Aorta (tissue), 5 donors: ENCODE measurements at regions not wholly inside any gene's neighbourhood (a gene's known extent, or its start where the extent isn't known, plus 50 kb on each side); places are given as distances from the start of the nearest gene placed in this dataset.
"Not testable (repeated sequence)": the region's sequence is repeated elsewhere in the genome, so short reads cannot be mapped to it uniquely, and the experiment has no call there.

ENCODE experiments used
- ATAC-seq: fragments of 200-7000 bp; cut with Tn5 transposase; one replicate; pipeline ENCODE4 v1.9.1; 2022; ENCODE audit warnings: moderate library complexity; ENCODE audit not compliant: low FRiP score
- DNase-seq, 2 donors: peaks; one replicate each; pipeline ENCODE4 v3.0.0-alpha.2; 2020
- H3K27ac ChIP-seq, 2 donors: one replicate each; pipeline ENCODE4 v1.5.1; 2013; ENCODE audit warnings: low read length in 2 of 2, mild to moderate bottlenecking in 2 of 2, moderate library complexity in 2 of 2, control low read depth in 1 of 2, inconsistent platforms in 1 of 2, low read depth in 1 of 2
- H3K27me3 ChIP-seq, 2 donors: one replicate each; pipeline ENCODE4 v1.6.1; 2013; ENCODE audit warnings: control low read depth in 1 of 2, low read length in 1 of 2, mild to moderate bottlenecking in 1 of 2, moderate library complexity in 1 of 2; ENCODE audit not compliant: insufficient read depth in 2 of 2, control insufficient read depth in 1 of 2
- H3K36me3 ChIP-seq, 2 donors: one replicate each; pipeline ENCODE4 v1.6.1; 2013; ENCODE audit warnings: control low read depth in 1 of 2, low read length in 1 of 2, mild to moderate bottlenecking in 1 of 2; ENCODE audit not compliant: insufficient read depth in 2 of 2, control insufficient read depth in 1 of 2
- H3K4me1 ChIP-seq, 2 donors: one replicate each; pipeline ENCODE4 v1.6.1; 2013; ENCODE audit warnings: low read length in 2 of 2, control low read depth in 1 of 2, mild to moderate bottlenecking in 1 of 2, moderate library complexity in 1 of 2; ENCODE audit not compliant: insufficient read depth in 2 of 2, control insufficient read depth in 1 of 2
- H3K4me3 ChIP-seq, 2 donors: one replicate each; pipeline ENCODE4 v1.5.1; 2013; ENCODE audit warnings: low read length in 2 of 2, control low read depth in 1 of 2, mild to moderate bottlenecking in 1 of 2
- H3K9me3 ChIP-seq: one replicate; pipeline ENCODE4 v1.6.1; 2013; ENCODE audit warnings: mild to moderate bottlenecking, low read length; ENCODE audit not compliant: control insufficient read depth
- WGBS, 2 donors: extraction: QIAGEN DNeasy Blood & Tissue Kit; methylation state at CpG; one replicate each; pipeline ENCODE4 v1.1.7; 2013; 5-methylcytosine and 5-hydroxymethylcytosine counted together
- intact Hi-C, 2 donors: fragments of 100-400 bp; cut with DNase I; formaldehyde crosslinking; loops; one replicate each; pipeline versions ENCODE4 v1.14.2 to v1.15.0; 2022
- donor health status: healthy with polysubstance abuse.
- donor health status: Bipolar disorder and iron deficiency.
- donor health status: DM: no; HTN: no; CAD: no.
- donor health status: DM: no; HTN: no; CAD: no.
- donor health status: DM: yes; HTN: yes; CAD: no.

DNA sequence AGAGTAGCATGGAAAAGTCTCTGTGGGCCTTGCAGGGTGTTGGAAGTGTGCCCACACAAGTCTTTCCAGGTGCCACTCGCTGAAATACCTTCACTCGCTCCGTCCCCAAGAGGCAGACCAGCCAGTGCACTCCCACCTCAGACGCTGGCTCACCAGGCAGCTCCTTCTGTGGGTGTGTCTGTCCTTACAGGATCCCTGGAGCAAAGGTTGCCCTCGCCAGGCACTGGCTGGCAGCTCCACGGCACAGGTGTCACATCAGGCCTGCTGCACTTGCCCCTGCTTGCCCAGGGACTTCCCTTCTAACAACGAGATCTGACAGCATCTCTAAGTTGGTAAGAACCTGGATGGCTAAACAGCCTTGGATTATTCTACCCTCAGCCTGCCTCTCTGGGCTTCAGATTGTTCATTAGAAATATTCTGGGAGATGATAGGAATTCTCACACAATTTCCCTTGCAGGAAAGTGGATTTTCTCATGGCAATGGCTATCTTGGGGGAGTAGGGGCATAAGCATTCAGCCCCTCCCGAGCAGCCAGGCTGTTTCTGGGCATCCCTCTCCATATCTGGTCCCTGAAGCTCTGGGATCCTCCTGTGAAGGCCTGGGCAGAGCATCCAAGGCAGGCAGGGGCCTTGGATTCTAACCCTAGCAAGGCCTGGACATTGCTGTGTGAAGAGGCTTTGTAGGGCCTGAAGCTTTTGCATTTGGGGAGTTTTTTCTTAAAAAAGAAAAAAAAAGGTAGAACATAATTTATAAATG, 262.1 kb downstream of the MYCN start:
- no peak overlapping the region for H3K27ac ChIP-seq
- intact Hi-C loops = no loop called here
- no peaks in the 10 kb centered on the region for H3K27me3 ChIP-seq
- H3K36me3 ChIP-seq = no peaks in the 10 kb centered on the region
- H3K9me3 ChIP-seq = no peaks in the 10 kb centered on the region
- 79 to 83% methylated on average over 8 of the region's 8 CpGs for whole genome bisulfite sequencing, 2 donors
- DNase-seq (no peak), ATAC-seq (no peak)
- no peak overlapping the region for H3K4me3 ChIP-seq
- H3K4me1 ChIP-seq = no peaks in the 10 kb centered on the region

- Histone ChIP-seq H3K4me1 (no peaks in the 10 kb centered on the region), H3K9me3 (no peaks in the 10 kb centered on the region), H3K27me3 (no peaks in the 10 kb centered on the region), H3K4me3 (no peak overlapping the region), H3K27ac (no peak overlapping the region), H3K36me3 (no peaks in the 10 kb centered on the region)
- 52 to 56% methylated on average over 7 of the region's 7 CpGs for WGBS, 2 donors
- DNase-seq (no peak), ATAC-seq (no peak)
- intact Hi-C loops = no loop called here
Observed at GRCh38 chr2:16201848-16202247, 261.5 kb downstream of the MYCN start.

DNA sequence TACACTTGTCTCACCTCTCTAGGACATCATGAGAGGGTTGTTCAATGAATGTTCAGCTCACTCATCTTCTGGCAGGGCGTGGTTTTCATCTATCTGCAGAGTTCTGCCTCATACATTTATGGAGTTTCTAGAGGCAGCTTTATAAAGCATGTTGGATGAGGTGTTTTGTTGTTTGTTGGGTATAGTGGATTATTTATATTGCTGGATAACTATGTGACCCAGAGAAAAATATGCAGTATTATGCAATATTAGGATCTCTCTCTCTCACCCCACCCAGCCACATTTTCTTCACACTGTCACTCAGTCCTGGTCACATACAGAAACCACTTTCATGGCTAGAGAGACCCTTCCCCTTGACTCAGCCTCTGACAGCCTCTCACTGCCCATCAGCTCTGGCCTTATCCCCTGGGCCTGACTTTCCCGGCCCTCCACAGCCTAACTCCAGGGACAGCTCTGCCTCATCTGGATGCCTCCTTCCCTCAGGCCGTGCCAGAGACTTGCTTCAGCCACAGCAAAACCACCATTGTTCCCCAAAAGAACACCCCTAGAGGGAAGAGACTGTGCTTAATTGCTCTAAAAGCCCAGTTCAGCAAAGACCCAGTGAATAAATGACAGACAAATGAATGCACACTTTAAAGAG, 260.3 kb downstream of the MYCN start:
- Histone ChIP-seq H3K4me3 (no peak overlapping the region), H3K4me1 (no peaks in the 10 kb centered on the region), H3K27ac (no peak overlapping the region), H3K27me3 (no peaks in the 10 kb centered on the region), H3K9me3 (no peaks in the 10 kb centered on the region), H3K36me3 (no peaks in the 10 kb centered on the region)
- DNase-seq (no peak), ATAC-seq (no peak)
- intact Hi-C loops = no loop called here
- WGBS, 2 donors = 55 to 68% methylated on average over 3 of the region's 3 CpGs

DNA sequence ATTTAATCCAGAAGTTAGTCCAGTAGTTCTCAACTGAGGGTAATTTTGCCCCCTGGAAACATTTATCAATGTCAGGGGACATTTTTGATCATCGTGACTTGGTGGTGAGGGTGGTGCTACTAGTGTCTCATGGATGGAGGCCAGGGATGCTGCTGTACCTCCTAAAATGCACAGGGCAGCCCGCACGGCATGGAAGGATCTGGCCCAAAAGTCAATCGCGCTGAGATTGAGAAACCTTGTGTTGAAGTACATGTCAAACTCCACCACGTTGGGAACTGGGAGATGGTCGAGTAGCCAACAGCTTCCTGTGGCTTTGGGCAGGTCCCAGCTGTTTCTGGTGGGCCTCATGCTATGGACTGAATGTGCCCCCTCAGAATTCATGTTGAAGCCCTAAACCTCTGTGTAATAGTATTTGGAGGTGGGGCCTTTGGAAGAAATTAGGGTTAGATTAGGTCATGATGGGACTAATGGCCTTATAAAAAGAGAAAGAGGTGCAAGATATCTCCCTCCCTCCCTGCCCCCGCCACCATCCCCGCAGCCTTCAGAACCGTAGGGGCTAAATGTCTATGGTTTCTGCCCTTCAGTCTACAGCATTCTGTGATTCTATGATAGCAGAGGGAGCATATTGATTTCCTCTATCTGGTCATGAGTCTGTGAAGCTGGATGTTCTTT, 259.7 kb downstream of the MYCN start:
- Histone ChIP-seq H3K27ac (no peak overlapping the region), H3K4me1 (no peaks in the 10 kb centered on the region), H3K4me3 (no peak overlapping the region), H3K27me3 (no peaks in the 10 kb centered on the region), H3K36me3 (no peaks in the 10 kb centered on the region), H3K9me3 (no peaks in the 10 kb centered on the region)
- DNase-seq (no peak), ATAC-seq (no peak)
- intact Hi-C loops = no loop called here
- WGBS, 2 donors = 78% methylated on average over 10 of the region's 10 CpGs

GRCh38 chr2:16199241-16199640, 258.9 kb downstream of the MYCN start:
- H3K9me3 ChIP-seq, DNase-seq, H3K27ac ChIP-seq, H3K27me3 ChIP-seq, ATAC-seq, H3K36me3 ChIP-seq, H3K4me1 ChIP-seq, H3K4me3 ChIP-seq, intact Hi-C loops: not testable (repeated sequence)
- WGBS, 2 donors = 75 to 95% methylated on average over 5 of the region's 5 CpGs

DNA sequence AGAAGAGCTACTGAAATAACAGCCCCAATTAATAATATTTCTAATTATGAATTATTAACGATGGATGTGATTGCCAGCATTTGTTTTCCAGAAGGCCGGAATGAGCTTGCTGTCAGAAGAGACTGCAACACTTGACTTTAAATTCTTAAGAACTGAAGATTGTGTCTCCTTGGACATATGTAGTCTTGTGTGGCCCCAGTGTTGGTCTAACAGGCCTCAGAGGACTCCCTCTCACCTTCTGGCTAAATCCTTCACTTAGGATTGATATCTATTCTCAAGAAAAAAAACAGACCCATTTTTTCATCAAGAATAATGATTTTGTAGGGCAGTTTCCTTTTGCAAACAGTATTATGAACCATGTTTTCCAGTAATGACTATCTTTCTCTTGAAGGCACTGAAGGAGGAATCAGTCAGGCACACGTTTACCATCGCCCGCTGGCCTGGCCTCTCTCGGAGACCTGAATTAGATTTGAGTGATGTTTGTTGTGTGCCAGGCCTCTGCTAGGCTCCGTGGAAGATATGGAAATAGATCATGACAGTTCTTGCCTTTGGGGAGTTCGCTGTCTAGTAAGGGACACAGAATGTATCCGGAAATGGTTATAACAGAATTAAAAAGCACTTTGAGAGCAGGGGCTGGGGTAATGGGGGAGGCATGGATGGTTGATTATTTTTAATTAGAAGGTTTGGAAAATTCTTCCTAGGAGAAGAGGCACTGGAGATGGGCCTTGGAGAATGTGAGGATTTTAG, 258.0 kb downstream of the MYCN start:
- Histone ChIP-seq H3K4me3 (no peak overlapping the region), H3K27me3 (no peaks in the 10 kb centered on the region), H3K36me3 (no peaks in the 10 kb centered on the region), H3K27ac (no peak overlapping the region), H3K9me3 (no peaks in the 10 kb centered on the region), H3K4me1 (no peaks in the 10 kb centered on the region)
- intact Hi-C loops = no loop called here
- no peak for DNase-seq
- ATAC-seq = no peak
- 66 to 74% methylated on average over 9 of the region's 9 CpGs for WGBS, 2 donors

DNA sequence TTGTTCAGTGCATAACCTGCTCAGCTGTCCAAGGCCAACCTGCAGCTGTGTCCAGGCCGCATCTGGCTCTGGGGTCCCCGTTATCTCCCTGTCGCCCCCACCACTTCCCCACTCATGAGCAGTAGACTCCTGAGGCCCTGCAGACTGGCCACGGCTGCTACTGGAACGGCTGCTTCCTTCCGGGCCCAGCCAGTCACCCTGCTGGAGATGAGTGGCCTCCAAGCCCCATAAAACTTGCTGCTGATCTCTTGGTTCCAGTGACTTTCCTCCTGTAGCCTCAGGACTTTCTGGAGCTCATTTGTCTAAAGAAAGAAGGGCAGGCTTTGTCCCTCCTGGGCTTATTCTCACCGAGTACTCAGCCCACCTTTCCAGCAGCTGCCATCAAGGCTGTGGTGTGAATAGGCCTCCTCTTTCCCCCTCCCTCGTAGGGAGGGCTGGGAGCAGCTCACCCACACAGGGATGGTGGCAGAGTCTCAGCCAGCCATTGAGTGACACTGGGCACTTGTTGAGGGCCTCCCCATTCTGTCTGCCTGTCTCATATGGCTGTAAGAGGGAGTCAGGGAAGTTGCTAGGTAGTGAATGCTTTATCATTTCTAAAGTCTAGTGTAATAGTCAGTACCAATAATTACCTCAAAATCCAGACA, 257.3 kb downstream of the MYCN start:
- Histone ChIP-seq H3K27ac (no peak overlapping the region), H3K4me1 (no peaks in the 10 kb centered on the region), H3K27me3 (no peaks in the 10 kb centered on the region), H3K9me3 (no peaks in the 10 kb centered on the region), H3K36me3 (no peaks in the 10 kb centered on the region), H3K4me3 (no peak overlapping the region)
- ATAC-seq (no peak), DNase-seq (no peak)
- 73 to 78% methylated on average over 8 of the region's 8 CpGs for WGBS, 2 donors
- intact Hi-C loops = no loop called here

- ATAC-seq = no peak
- H3K36me3 ChIP-seq = no peaks in the 10 kb centered on the region
- H3K4me3 ChIP-seq = no peak overlapping the region
- 84 to 85% methylated on average over 15 of the region's 15 CpGs for WGBS, 2 donors
- H3K4me1 ChIP-seq = no peaks in the 10 kb centered on the region
- intact Hi-C loops = no loop called here
- H3K27ac ChIP-seq = no peak overlapping the region
- DNase-seq = no peak
- no peaks in the 10 kb centered on the region for H3K9me3 ChIP-seq
- H3K27me3 ChIP-seq = no peaks in the 10 kb centered on the region
Observed at GRCh38 chr2:16196687-16197503, 256.5 kb downstream of the MYCN start.
